HG03135 (cell line): ENCODE measurements at regions not wholly inside any gene's neighbourhood (a gene's known extent, or its start where the extent isn't known, plus 50 kb on each side); places are given as distances from the start of the nearest gene placed in this dataset.
A peak's percentile ranks its signal among the peaks of the same experiment; 100 is the strongest.

Experiments used
- ATAC-seq: cut with Tn5 transposase; IDR thresholded peaks from one replicate; pipeline ENCODE4 v1.9.1; 2021; ENCODE audit warnings: mild to moderate bottlenecking, moderate library complexity; ENCODE audit not compliant: unreplicated experiment

DNA sequence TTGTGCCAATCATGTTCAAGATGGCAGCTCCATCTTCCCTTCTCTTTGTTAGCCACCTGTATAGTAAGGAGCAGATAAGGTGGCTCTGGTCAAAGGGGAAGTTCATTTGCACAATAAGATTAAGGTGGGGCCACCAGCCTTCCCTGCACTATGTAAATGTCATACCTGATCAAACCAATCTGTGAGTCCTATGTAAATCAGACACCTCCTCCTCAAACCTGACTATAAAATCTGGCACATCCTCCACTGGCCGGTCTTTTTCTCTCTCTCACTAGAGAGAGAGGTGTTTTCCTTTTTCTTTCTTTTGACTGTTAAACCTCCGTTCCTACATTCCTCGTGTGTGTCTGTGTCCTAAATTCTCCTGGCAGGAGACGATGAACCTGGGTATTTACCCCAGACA lies 572.5 kb upstream of the AADAT start:
- no peak for ATAC-seq

DNA sequence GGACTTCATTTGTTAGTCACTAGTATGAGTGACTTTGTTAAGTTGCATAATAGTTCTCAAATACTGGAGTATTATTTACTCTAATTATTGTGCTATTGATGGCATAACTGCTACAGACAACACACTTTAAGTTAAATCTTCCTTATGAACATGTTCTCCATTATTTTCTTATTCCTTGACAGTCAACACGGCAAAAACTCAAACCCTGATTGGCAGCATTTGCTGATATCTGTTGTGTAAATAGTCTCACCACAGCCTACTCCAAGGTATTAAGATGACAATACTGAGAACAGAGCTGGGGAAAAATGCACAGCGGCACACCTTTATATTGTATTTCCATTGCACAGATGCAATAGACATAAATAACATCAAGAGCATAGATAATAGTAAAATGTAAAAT lies 568.0 kb upstream of the AADAT start:
- no peak for ATAC-seq

DNA sequence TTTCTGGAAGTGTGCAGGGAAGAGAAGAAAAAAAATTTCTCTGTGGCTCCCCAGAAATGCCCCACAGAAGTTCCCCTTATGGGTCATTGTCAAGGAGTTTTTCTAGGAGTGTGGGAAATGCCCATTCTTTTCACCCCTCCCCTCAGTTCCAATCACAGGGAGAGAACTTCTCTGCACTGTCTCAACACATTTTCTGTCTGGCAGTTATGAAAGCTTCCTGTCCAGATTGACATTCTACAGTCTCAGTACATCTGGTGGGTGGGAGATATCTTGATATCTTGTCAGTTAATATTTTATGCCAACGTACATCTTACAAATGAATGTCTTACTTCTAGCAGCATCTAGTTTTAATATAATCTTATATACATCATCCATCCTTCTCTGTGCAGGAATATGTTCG lies 566.8 kb upstream of the AADAT start:
- ATAC-seq: no peak

DNA sequence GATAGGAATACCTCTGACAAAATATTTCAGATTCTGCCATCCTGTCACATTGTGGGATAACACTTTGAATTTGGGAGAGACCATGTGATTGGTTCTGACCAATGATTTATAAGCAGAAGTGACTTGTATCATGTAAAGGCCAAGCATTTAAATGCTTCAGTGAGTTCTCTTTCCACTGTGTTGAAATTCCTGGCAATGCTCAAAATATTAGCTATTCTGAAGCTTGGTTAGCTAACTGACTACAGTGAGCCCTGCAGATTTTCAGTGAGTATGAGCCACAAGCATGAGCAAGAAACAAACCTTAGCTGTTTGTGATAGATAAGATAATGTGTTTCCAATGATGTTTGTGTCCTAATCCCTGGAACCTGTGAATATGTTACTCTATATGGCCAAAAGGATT lies 562.8 kb upstream of the AADAT start:
- no peak for ATAC-seq

DNA sequence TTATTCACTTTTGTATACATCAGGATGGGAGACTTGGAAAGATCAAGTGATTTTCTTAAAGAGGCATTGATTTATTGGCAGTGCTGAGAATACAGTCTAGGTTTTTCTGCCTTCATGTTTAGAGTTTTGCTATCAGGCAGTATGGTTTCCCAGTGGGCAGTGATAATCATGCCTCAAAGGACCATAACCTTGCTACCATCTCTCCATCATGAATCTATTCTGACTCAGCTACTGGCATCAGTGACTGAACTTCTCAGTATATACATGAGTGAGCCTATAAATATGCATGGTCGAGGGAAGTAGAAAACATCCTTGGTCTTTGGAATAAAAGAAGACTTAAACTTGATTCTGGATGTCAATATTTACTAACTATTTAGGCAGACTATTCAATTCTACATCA lies 562.0 kb upstream of the AADAT start:
- no peak for ATAC-seq

DNA sequence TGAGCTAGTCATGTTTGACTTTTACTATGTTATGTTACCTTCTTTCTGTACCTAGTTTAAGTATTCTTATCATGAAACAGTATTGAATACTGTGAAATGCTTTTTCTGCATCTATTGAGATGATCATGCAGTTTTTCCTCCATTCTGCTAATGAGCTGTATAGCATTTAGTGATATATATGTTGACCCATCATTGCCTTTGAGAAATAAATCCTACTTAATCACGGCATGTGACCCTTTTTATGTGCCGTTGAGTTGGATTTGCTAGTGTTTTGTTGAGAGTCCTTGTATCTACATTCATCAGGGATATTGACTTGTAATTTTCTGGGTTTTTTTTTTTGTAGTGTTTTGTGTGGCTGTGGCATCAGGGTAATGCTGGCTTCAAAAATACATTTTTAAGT lies 537.7 kb upstream of the AADAT start:
- ATAC-seq: no peak

DNA sequence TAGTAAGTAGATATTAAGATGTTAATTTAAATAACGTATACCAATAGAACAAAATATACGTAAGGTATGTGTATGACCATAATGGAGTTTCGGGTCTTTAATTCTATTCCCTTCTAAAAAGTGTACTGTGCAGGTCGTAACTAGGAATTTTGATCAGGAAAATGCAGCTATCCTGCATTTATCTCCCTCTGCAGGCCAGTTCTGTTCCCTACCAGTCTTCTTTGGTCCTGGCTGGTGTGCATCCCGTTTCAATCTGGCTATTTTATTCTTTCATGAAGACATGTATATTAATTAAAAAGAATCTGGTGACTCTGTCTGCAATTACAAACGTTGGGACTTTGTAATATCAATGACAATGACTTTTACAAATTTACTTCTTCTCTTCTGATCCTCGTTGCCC lies 534.1 kb upstream of the AADAT start:
- ATAC-seq: no peak

DNA sequence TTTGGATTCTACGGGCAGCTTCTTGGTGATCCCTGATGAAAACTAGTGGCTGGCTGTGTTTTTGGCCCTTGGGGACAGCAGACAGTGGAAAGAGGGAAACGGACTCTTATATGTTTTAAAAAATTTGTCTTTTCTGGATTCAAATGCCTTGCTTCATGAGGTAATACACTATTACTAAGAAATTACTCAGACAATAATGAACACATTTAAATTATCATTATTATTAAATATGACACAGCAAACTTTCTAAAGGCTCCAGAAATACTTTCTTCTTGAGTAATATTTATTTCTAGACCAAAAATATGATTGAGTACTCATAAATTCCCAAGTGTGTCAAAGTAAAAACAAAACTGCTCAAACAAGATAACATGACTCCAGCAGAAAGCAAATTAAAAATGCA lies 520.7 kb upstream of the AADAT start:
- no peak for ATAC-seq

DNA sequence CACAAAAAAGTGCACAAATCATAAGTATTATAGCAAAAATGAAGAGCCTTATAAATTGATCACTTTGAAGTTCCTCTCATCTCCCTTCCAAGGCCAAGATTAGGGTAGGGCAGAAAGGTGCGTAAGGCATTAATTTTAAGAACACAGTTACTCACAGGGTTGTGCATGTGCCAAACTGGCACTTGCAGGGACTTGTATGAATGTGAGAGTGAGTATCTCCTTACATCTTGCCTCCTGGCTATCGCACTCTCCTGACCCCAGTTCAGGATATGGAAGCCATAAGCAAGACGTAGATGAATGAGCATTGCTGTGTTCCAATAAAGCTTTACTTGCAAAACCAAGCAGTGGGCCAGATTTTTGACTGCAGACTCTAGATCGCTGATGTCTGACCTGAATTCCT lies 510.1 kb upstream of the AADAT start:
- no peak for ATAC-seq

DNA sequence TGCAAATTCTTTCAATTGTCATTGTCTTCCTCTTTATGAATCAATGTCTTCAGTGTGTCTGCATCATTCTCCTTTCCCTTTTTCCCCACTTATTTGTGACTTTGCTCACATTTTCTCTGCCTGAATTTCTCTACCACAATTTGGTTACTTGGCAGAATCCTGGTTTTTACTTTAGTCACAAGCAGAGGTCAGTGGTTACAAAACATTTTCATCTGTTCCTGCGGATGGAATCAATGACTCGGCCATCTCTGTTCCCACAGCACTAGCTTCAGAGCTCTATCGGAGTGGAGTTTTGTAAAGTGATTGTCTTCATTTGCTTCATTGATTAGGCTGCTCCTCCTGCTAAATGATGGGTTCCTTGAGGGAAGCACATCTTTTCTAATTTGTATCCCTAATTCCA lies 501.3 kb upstream of the AADAT start:
- no peak for ATAC-seq

DNA sequence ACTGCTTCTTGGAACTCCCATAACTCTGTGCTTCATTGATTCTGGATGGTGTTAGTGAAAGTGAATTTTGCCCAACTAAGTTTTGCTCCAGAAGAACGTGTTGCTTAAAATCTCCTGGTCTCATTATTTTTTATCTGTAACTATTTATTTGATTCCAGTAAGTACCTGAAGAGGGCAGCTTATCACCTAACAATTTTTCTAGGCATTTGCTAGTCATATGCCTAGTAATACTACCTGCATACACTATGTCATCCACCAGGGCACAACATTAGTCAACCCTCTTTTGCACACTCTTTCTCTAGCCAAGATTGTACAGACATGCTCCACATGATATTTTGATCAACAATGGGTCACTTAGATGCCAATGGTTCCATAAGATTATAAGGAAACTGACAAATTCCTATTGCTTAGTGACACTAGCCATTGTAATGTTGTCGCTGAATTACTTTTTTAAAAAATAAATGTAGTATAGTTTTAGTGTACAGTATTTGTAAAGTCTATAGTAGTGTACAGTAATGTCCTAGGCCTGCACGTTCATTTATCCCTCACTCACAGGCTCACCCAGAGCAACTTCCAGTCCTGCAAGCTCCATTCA lies 499.9 kb upstream of the AADAT start:
- ATAC-seq: peak; percentile 98

DNA sequence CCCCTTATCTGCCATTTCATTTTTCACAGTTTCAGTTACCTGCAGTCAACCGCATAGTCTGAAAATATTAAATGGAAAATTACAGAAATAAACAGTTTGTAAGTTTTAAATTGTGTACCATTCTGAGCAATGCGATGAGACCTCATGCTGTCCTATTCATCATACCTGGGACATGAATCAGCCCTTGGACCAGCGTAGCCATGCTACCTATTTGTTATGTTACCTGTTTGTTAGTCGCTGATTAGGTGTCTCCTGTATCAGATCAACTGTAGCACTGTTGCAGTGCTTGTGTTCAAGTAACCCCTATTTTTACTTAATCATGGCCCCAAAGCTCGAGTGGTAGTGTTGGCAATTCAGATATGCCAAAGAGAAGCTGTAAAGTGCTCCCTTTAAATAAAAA lies 492.2 kb upstream of the AADAT start:
- ATAC-seq: no peak

DNA sequence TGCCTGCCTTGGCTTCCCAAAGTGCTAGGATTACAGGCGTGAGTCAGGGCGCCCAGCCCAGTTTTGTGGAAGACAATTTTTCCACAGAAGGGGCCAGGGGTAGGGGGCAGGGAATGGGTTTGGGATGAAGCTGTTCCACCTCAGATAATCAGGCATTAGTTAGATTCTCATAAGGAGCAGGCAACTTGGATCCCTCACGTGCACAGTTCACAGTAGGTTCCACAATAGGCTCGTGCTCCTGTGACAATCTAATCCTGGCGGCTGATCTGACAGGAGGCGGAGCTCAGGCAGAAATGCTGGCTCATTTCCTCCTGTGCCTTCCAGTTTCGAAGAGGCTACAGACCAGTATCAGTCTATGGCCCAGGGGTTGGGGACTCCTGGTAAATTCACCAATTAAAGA lies 491.6 kb upstream of the AADAT start:
- ATAC-seq: no peak

DNA sequence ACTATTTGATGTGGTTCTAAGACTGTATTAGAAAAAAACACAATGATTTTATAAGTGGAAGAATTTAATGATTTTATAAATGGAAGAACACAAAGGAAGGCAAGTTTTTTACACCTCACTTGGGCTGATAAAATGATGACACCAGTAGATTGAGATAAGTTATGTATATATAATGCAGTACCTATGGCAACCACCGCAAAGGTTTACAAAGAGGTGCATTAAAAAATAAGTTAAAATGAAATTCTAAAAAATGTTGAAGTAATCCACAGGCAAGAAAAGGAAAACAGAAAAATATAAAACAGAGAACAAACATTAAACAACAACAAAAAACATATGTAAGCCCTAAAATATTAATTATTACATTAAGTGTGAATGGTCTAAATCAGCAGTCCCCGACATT lies 490.9 kb upstream of the AADAT start:
- ATAC-seq: no peak

DNA sequence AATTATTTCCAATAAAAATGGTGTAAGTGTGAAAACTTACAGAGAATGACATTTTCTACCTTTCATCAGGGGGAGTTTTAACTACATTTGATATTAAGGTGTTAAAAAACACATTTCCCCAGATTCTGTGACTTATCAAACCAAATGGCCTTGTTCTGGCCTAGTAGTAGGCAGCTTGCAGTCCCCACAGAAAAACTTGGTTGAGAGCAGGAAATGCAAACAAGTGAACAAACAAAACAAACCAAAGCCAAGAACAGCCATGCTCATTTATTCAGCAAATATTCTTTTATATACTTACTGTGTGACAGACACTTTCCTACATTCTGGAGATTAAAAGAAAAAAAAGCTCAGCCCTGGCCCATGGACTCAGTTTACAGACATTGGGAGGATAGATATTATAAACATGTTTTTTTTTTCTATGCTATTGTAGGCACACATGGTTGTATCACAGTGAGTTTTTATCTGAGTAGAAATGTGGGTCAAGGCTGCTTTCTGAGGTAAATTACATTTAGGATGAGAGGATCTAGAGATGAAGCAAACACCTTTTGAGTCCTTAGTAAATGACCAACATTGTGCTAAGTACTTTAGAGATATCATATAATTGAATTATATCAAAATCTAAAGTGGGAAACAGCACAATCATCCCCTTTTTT lies 449.2 kb upstream of the AADAT start:
- ATAC-seq: no peak

DNA sequence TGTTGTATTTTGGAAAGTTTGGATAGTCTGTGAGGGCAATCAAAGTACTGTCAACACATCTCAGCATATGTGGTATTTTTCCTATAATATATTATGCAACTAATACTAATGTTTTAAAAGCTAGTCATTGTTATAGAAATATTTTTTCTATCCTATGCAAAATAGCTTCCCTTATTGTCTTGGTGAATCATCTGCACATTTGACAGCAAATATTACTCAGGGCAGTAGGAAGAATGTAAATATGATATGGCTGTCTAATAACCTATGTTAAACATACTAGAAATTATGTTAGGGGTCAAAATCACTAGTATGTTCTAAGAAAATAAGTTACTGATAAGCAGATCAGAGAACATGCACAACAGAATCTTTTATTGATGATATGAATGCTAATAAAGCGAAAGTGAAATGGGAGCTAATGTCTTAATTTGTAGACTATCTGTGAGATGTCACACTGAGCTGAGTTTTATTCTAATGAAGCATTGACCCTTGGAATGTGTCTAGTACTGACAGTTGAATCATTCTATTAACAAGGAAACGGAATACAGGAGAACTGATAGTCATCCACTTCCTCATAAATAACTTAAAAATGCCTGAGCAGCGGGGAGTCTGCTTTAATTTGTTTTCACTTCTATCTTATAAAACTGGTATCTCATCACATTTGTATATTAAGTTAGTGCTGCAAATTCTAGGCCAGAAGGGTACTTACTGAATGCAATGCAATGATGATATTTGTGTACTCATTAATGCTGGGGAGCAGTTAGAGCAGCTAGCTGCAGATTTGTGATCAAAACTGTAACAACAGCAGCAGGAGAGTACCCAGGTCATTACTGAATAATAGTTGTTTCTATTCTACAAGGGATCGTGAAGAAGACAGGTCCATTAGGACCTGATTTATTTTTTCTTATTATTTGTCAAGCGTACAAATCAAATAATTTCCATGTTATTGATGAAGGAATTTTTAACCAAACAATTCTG lies 440.3 kb upstream of the AADAT start:
- ATAC-seq: no peak

DNA sequence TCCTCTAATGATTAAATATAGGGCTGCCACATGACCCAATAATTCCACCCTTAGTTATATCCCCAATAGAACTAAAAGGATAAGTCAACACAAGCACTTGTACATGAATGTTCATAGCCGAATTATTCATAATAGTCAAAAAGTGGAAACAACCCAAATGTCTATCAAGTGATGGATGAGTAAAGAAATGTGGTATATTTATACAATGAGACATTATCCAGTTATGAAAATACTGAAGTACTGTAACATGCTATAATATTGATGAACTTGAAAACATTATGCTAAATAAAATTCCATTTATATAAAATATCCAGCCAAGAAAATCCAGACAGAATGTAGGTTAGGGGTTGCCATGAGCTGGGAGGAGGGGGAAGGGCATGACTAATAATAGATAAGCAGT lies 436.7 kb upstream of the AADAT start:
- ATAC-seq: no peak

DNA sequence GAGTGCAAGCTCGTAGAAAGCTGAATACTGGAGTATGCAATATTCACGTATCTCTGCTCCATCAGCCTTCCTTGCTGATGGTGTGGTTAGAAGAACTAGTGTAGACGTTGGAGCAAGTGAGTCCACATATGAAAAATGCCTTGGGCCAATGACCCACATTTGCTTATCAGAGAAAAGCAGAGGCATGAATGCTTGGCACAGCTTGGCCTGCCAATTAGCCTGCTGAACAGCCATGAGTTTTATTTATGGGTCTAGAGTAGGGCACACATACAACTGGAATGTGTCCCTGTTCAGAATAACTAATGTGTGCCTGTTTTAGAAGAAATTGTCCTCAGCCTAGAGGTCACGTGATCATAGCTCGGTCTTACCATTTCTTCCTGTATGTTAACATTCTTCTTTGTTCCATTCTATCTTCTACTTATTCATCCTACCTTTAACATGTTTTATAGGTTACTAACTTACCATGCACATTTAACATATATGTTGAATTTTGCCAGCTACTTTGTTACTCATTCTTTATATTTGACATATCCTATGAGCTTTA lies 432.7 kb upstream of the AADAT start:
- ATAC-seq: no peak

DNA sequence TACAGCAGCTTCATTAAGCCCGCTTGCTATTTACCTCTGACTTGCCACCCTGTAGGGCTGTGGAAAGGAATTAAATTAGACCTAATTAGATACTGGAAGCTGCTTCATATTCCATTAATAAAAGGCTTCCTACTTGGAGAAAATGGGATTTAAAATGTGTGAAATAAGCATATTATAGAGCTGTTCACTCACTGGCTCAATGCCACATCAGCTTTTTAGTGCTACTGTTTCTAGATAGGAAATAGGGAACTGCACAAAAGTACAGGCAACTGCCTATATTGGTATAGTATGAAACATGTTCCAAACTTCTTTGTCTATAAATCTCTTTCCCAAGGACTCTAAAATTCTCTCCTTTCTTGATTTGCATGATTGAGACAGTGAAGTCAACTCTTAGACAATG lies 407.9 kb upstream of the AADAT start:
- ATAC-seq: no peak

DNA sequence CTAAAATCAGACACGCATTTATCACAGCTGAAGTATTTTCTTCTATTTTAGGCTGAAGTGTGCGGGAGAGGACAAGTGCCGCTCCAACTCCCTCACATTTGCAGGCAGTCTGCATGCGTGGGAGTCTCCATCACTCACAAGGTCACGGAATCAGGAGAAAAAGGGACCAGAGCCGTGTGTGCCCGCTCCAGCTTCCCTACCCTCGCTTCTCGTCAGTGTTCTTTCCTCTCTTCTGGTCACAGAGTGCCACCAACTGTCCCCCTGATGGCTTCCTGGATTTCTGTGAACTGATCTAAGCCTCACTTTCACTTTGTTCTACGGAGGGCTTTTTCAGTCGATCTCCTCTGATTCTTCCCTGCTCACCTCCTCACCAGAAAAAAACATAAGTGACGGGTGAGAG lies 407.4 kb upstream of the AADAT start:
- ATAC-seq: peak; percentile 69

DNA sequence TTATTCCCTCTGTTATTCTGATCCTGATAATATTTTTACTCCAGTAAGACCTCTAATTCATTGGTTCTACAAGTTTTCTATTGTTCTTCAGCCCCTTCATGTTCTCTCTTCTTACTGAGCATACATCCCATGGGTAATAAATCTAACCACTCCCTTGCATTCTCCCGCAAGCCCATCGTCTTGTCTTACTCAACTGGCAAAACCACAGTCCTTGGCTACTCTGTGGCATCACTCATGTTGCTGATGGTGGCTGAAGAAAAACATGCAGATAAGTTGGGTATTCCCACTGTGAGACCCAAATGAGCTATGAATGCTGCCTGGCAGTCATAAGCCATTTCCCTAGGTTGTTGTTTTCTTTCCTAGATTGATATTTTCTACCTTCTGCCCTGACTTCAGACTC lies 402.2 kb upstream of the AADAT start:
- ATAC-seq: no peak

DNA sequence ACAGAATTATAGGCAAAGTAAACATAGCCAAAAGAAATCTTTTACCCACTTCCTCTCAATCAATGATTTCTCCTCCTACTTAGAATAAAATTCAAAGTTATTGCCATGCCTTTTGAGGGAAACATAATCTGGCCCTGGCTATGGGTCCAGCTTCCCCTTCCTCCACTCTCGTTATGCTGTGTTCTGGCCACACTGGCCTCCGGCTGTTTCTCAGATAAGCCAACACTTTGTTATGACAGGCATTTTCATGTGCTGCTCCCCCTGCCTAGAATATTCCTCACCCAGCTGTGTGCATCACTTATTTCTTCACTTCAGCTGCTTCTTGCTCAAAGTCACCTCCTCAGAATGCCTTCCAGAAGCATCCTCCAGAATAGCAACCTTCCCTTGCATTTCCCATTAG lies 386.6 kb upstream of the AADAT start:
- no peak for ATAC-seq
